Left cardiac atrium (tissue), 4 donors: ENCODE measurements at regions not wholly inside any gene's neighbourhood (a gene's known extent, or its start where the extent isn't known, plus 50 kb on each side); places are given as distances from the start of the nearest gene placed in this dataset.
"Not testable (repeated sequence)": the region's sequence is repeated elsewhere in the genome, so short reads cannot be mapped to it uniquely, and the experiment has no call there.

Experiments used
- ATAC-seq, 2 donors: fragments of 200-7000 bp; cut with Tn5 transposase; one replicate each; pipeline ENCODE4 v1.9.1; 2020; ENCODE audit warnings: mild to moderate bottlenecking in 2 of 2, moderate library complexity in 2 of 2
- DNase-seq: peaks from one replicate; pipeline ENCODE4 v3.0.0-alpha.2; 2020
- intact Hi-C, 2 donors: fragments of 100-400 bp; cut with DNase I; formaldehyde crosslinking; loops; one replicate each; pipeline versions ENCODE4 v1.14.1 to v1.15.1; 2022 to 2023
- donor health status: DM: no; HTN: yes; CAD: no.
- donor health status: DM: no; HTN: yes; CAD: no; lungs with severe emphysema.
- donor health status: DM: yes; HTN: yes; CAD: no.
- donor health status: Dilated cardiomyopathy.

GRCh38 chr4:72635931-72636330 is 66.9 kb upstream of the ADAMTS3 start:
- intact Hi-C loops, DNase-seq, ATAC-seq: not testable (repeated sequence)

DNA sequence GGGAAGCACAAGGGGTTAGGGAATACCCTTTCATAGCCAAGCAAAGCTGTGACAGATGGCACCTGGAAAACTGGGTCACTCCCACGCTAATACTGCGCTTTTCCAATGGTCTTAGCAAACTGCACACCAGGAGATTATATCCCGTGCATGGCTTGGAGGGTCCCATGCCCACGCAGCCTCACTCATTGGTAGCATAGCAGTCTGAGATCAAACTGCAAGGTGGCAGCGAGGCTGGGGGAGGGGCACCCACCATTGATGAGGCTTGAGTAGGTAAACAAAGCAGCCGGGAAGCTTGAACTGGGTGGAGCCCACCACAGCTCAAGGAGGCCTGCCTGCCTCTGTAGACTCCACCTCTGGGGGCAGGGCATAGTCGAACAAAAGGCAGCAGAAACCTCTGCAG is 63.2 kb upstream of the ADAMTS3 start:
- DNase-seq, intact Hi-C loops, ATAC-seq: not testable (repeated sequence)

- ATAC-seq (peak in 1 of 2 donors; percentile 95), DNase-seq (peak; percentile 39)
- intact Hi-C loops: no loop called here
These were observed 62.3 kb upstream of the ADAMTS3 start for GRCh38 chr4:72631296-72631695.

- DNase-seq: no peak
- intact Hi-C loops: no loop called here
- no peak for ATAC-seq
These were observed 60.5 kb upstream of the ADAMTS3 start for GRCh38 chr4:72629540-72629939.

GRCh38 chr4:72627723-72628122 is 58.7 kb upstream of the ADAMTS3 start:
- no peak for DNase-seq
- no peak for ATAC-seq
- intact Hi-C loops: no loop called here
